PC-9 (cell line): ENCODE measurements at regions not wholly inside any gene's neighbourhood (a gene's known extent, or its start where the extent isn't known, plus 50 kb on each side); places are given as distances from the start of the nearest gene placed in this dataset.

Experiments
- BruUV-seq: library from RNA; stranded (reverse); fragments of 400-500 nt; replicated peaks from 2 replicates; lab custom pipeline; 2021; lab: Mats Ljungman, UMichigan
- CTCF ChIA-PET: fragments of 300-600 bp; sonication (Branson Sonifier 250); formaldehyde crosslinking; loops from one replicate; lab custom pipeline; 2022; ENCODE audit warnings: antibody characterized with exemption; lab: Charles Lee
- POLR2A ChIA-PET: fragments of 300-600 bp; sonication (Branson Sonifier 250); formaldehyde crosslinking; loops from one replicate; lab custom pipeline; 2022; ENCODE audit warnings: antibody characterized with exemption; ENCODE audit not compliant: unreplicated experiment; lab: Charles Lee
- DNase-seq, 2 experiments: peaks; one replicate each; pipeline versions ENCODE4 v3.0.0 to v3.0.0-alpha.2; 2015 to 2022; ENCODE audit warnings: mixed read lengths in 1 of 2
- H2AFZ ChIP-seq: fragments of 200-600 bp; sonication (generic); 2 replicates; pipeline ENCODE4 v1.8.1; 2017; ENCODE audit warnings: antibody characterized with exemption
- H3F3A ChIP-seq: fragments of 200-600 bp; sonication (generic); 2 replicates; pipeline ENCODE4 v1.8.1; 2017; ENCODE audit warnings: antibody characterized with exemption, mild to moderate bottlenecking, low read depth; ENCODE audit not compliant: insufficient read depth
- H3K27ac ChIP-seq: fragments of 200-600 bp; sonication (generic); 2 replicates; pipeline ENCODE4 v1.6.1; 2016; ENCODE audit warnings: mixed run types
- H3K27me3 ChIP-seq: fragments of 200-600 bp; sonication (generic); 2 replicates; pipeline ENCODE4 v1.6.1; 2016; ENCODE audit warnings: low read depth, mixed run types; ENCODE audit not compliant: insufficient read depth
- H3K36me3 ChIP-seq: fragments of 200-600 bp; sonication (generic); 2 replicates; pipeline ENCODE4 v1.6.1; 2016; ENCODE audit warnings: low read depth, mixed run types
- H3K4me1 ChIP-seq: fragments of 200-600 bp; sonication (generic); replicated peaks from 2 replicates; pipeline ENCODE4 v1.6.1; 2016; ENCODE audit warnings: mixed run types; ENCODE audit not compliant: insufficient read depth
- H3K4me2 ChIP-seq: fragments of 200-600 bp; sonication (generic); 2 replicates; pipeline ENCODE4 v1.6.1; 2017; ENCODE audit warnings: mixed run types
- H3K4me3 ChIP-seq: fragments of 200-600 bp; sonication (generic); 2 replicates; pipeline ENCODE4 v1.6.1; 2016; ENCODE audit warnings: mixed run types
- H3K79me2 ChIP-seq: fragments of 200-600 bp; sonication (generic); 2 replicates; pipeline ENCODE4 v1.6.1; 2017; ENCODE audit warnings: low read depth, mixed run types
- H3K9me2 ChIP-seq: fragments of 200-600 bp; sonication (generic); 2 replicates; pipeline ENCODE4 v1.8.1; 2017; ENCODE audit warnings: mild to moderate bottlenecking; ENCODE audit not compliant: insufficient read depth
- H3K9me3 ChIP-seq: fragments of 200-600 bp; sonication (generic); 2 replicates; pipeline ENCODE4 v1.8.1; 2016; ENCODE audit warnings: low read depth; ENCODE audit not compliant: insufficient read depth
- H4K20me1 ChIP-seq: fragments of 200-600 bp; sonication (generic); 2 replicates; pipeline ENCODE4 v1.8.1; 2017; ENCODE audit not compliant: insufficient read depth
- EZH2 ChIP-seq: fragments of 200-600 bp; sonication (generic); IDR thresholded peaks from 2 replicates; pipeline ENCODE4 v1.8.0; 2017; ENCODE audit warnings: antibody characterized with exemption, low read depth
- intact Hi-C: fragments of 100-400 bp; cut with micrococcal nuclease; formaldehyde crosslinking; loops from one replicate; pipeline ENCODE4 v1.10.0; 2022; ENCODE audit not compliant: unreplicated experiment
- TF ChIP-seq, protein P1 (sequence below): fragments of 200-600 bp; sonication (generic); conservative IDR thresholded peaks from 2 replicates; pipeline ENCODE4 v1.6.1; 2017; ENCODE audit warnings: mixed run types, antibody characterized with exemption, mild to moderate bottlenecking, moderate library complexity

DNA sequence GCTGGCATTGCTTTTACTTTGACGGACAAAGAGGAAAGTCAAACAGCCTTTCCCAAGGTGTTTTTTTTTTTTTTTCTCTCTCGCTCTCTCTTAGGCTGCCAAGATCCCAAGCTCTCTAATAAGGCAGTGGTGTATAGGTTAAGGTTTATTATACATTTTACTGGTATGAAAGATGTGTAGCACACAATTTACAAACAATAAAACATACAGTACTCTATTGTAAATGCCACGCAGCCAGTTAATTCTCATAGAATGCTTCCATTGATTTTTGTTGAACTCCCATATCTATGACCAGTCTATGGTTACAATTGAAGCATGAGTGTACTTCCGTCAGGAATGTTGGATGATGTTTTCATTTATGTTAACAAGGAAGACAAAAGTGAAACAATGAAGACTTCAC, 106.4 kb upstream of the GSC start:
- no TSS peak for BruUV-seq
- no peak for DNase-seq
- intact Hi-C loops, result no loop called here
- TF ChIP-seq, protein P1, sequence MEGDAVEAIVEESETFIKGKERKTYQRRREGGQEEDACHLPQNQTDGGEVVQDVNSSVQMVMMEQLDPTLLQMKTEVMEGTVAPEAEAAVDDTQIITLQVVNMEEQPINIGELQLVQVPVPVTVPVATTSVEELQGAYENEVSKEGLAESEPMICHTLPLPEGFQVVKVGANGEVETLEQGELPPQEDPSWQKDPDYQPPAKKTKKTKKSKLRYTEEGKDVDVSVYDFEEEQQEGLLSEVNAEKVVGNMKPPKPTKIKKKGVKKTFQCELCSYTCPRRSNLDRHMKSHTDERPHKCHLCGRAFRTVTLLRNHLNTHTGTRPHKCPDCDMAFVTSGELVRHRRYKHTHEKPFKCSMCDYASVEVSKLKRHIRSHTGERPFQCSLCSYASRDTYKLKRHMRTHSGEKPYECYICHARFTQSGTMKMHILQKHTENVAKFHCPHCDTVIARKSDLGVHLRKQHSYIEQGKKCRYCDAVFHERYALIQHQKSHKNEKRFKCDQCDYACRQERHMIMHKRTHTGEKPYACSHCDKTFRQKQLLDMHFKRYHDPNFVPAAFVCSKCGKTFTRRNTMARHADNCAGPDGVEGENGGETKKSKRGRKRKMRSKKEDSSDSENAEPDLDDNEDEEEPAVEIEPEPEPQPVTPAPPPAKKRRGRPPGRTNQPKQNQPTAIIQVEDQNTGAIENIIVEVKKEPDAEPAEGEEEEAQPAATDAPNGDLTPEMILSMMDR, result no peak
- TF ChIP-seq EZH2, result no peak
- Histone ChIP-seq H3K9me3 (no peaks in the 10 kb centered on the region), H3K79me2 (no peaks in the 10 kb centered on the region), H3K4me3 (no peak overlapping the region), H2AFZ (no peak overlapping the region), H4K20me1 (no peaks in the 10 kb centered on the region), H3K4me2 (no peak overlapping the region), H3K9me2 (no peaks in the 10 kb centered on the region), H3K36me3 (no peaks in the 10 kb centered on the region), H3K4me1 (no peaks in the 10 kb centered on the region), H3K27me3 (peaks cover 68% of the 10 kb centered on the region), H3F3A (no peaks in the 10 kb centered on the region), H3K27ac (no peak overlapping the region)
- CTCF ChIA-PET, result no interaction called here
- POLR2A ChIA-PET, result no interaction called here

DNA sequence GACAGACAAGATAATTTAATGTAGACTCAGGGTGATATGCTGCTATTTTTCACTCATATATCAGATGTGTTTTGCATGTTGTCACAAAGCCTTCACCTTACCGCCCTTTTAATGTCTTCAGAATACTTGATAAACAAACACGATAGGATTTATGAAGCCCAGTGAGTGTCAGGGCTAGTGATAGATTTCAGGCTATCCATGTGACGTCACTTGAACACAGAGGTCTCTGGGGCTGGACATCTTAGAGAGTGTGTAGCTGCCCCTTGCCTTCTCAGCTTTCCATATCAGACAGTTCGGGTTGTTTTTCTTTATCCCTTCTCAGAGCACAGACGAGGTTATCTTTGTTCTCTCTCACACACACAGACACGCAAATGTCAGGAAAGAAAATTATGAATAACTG, 105.3 kb upstream of the GSC start:
- DNase-seq, result no peak
- TF ChIP-seq, protein P1, result no peak
- no peak for TF ChIP-seq EZH2
- no peaks in the 10 kb centered on the region for H3K9me3 ChIP-seq
- ChIA-PET POLR2A (no interaction called here), CTCF (no interaction called here)
- H3K27ac ChIP-seq, result no peak overlapping the region
- no peaks in the 10 kb centered on the region for H3K9me2 ChIP-seq
- no peaks in the 10 kb centered on the region for H3F3A ChIP-seq
- H3K4me2 ChIP-seq, result no peak overlapping the region
- H4K20me1 ChIP-seq, result no peaks in the 10 kb centered on the region
- H3K79me2 ChIP-seq, result no peaks in the 10 kb centered on the region
- intact Hi-C loops, result no loop called here
- BruUV-seq, result no TSS peak
- no peaks in the 10 kb centered on the region for H3K36me3 ChIP-seq
- no peak overlapping the region for H3K4me3 ChIP-seq
- H3K27me3 ChIP-seq, result peaks cover 60% of the 10 kb centered on the region; the same call in 1 of the 2 replicates
- H3K4me1 ChIP-seq, result no peaks in the 10 kb centered on the region
- no peak overlapping the region for H2AFZ ChIP-seq

DNA sequence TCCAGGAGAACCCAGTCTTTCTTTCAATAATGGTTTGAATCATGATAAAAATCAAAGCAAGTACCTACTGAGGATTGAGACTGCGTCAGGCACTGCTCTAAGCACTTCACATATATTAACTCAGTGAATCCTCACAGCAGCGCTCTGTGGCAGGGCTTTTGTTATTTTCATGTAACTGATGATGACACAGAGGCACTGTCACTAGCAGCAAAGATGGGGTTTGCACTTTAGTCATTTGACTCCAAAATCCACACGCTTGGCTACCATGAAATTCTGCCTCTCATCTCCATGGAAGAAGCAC, 98.8 kb upstream of the GSC start:
- Histone ChIP-seq H3K79me2 (no peaks in the 10 kb centered on the region), H4K20me1 (no peaks in the 10 kb centered on the region), H3F3A (no peaks in the 10 kb centered on the region), H3K36me3 (no peaks in the 10 kb centered on the region), H3K9me2 (no peaks in the 10 kb centered on the region), H3K27me3 (peaks cover 40% of the 10 kb centered on the region), H2AFZ (no peak overlapping the region), H3K4me1 (no peaks in the 10 kb centered on the region), H3K4me3 (no peak overlapping the region), H3K27ac (no peak overlapping the region), H3K9me3 (no peaks in the 10 kb centered on the region), H3K4me2 (no peak overlapping the region)
- no peak for TF ChIP-seq EZH2
- TF ChIP-seq, protein P1, result no peak
- no TSS peak for BruUV-seq
- ChIA-PET CTCF (no interaction called here), POLR2A (no interaction called here)
- DNase-seq, result no peak
- intact Hi-C loops, result no loop called here
